Astrocyte (in vitro differentiated cells and primary cell): ENCODE measurements at regions not wholly inside any gene's neighbourhood (a gene's known extent, or its start where the extent isn't known, plus 50 kb on each side); places are given as distances from the start of the nearest gene placed in this dataset.
"Not testable (repeated sequence)": the region's sequence is repeated elsewhere in the genome, so short reads cannot be mapped to it uniquely, and the experiment has no call there.

Source experiments
- EZH2 ChIP-seq: IDR thresholded peaks from 2 replicates; pipeline ENCODE4 v1.6.1; 2012; ENCODE audit warnings: mild to moderate bottlenecking, low read length, inconsistent platforms; ENCODE audit not compliant: insufficient read depth
- TF ChIP-seq, protein P1 (sequence below): IDR thresholded peaks from 2 replicates; pipeline ENCODE4 v1.5.1; 2011; ENCODE audit warnings: low read depth, mild to moderate bottlenecking, inconsistent platforms, low read length, moderate library complexity; ENCODE audit not compliant: insufficient read depth

DNA sequence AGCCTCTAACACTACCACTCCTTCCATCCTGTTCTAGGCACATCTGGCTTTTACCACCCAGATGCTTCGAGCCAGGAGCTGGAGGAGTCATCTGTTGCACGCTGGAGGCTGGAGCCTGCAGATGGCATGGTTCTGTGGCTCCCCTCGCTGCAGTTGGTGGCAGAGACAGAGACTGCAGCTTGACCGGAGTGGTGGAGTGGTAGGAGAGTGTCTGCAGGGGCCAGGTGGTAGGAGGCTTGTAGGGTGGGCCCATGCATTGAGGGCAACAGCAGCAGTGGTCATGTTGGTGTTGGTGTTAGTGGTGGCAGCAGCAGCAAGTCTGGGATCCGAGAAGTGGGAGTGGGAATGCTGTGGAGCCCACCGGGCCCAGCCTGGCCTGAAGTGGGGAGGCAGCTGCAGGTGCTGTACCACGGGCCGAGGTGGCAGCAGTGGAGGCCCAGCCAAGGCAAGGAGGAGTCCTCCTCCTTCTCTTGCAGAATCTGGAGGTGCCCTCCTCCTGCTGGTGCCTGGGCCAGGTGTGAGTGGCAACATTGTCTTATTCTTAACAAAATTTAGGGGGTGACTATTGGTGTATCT is 100.4 kb upstream of the POTEC start:
- TF ChIP-seq, protein P1, sequence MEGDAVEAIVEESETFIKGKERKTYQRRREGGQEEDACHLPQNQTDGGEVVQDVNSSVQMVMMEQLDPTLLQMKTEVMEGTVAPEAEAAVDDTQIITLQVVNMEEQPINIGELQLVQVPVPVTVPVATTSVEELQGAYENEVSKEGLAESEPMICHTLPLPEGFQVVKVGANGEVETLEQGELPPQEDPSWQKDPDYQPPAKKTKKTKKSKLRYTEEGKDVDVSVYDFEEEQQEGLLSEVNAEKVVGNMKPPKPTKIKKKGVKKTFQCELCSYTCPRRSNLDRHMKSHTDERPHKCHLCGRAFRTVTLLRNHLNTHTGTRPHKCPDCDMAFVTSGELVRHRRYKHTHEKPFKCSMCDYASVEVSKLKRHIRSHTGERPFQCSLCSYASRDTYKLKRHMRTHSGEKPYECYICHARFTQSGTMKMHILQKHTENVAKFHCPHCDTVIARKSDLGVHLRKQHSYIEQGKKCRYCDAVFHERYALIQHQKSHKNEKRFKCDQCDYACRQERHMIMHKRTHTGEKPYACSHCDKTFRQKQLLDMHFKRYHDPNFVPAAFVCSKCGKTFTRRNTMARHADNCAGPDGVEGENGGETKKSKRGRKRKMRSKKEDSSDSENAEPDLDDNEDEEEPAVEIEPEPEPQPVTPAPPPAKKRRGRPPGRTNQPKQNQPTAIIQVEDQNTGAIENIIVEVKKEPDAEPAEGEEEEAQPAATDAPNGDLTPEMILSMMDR: not testable (repeated sequence)
- not testable (repeated sequence) for TF ChIP-seq EZH2
